NCI-H2029 treated with DMSO at 0.1 percent for 48 hours (cell line): ENCODE measurements at regions not wholly inside any gene's neighbourhood (a gene's known extent, or its start where the extent isn't known, plus 50 kb on each side); places are given as distances from the start of the nearest gene placed in this dataset.
A peak's percentile ranks its signal among the peaks of the same experiment; 100 is the strongest.
"Not testable (repeated sequence)": the region's sequence is repeated elsewhere in the genome, so short reads cannot be mapped to it uniquely, and the experiment has no call there.

Source experiments
- DNase-seq: peaks from one replicate; lab custom pipeline; 2025; lab: John Stamatoyannopoulos, UW

DNA sequence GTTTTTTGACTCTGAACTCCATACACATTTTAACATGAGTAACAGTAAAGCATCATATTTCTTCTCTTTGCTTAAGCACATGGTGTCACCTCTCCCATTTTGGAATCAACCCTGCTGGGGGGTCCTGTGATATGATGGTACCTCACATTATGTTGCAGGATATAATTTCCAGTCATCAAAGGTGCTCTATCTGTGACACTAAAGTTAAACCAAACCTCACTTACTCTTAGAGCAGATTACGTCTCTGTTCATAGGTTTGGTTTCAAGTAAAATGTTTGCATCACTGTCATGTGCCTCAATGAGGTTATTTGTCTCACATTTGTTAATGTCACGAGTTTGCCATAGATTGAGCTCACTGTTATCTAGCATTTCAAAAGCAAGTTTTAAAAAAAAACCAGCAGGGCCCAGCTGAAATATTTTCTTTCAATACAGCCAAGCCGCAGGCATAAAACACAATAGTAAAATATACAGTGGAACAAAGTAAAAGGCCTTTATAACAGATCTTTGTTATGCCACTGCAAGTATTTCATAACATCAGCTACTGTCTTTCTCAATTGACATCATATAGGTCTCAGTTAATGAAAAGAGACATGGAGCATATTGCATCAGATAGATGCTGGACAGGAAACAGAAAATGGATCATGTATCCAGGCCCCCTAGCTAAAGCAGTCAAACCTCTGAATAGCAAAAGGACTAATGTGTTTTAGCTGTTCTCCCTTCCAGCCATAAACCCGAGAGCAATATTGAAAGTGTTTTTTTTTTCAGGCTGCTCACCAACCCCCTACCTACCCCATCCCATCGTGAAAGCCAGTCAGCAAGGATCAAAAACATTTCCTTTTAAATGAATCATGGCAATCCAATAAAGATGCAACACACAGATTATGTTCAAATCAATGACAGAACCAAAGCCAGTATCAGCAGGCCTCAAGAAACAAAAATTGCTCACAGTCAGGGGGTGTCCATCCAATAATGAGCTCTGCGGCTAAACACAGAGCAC is 182.1 kb upstream of the ITGA1 start:
- DNase-seq = no peak

DNA sequence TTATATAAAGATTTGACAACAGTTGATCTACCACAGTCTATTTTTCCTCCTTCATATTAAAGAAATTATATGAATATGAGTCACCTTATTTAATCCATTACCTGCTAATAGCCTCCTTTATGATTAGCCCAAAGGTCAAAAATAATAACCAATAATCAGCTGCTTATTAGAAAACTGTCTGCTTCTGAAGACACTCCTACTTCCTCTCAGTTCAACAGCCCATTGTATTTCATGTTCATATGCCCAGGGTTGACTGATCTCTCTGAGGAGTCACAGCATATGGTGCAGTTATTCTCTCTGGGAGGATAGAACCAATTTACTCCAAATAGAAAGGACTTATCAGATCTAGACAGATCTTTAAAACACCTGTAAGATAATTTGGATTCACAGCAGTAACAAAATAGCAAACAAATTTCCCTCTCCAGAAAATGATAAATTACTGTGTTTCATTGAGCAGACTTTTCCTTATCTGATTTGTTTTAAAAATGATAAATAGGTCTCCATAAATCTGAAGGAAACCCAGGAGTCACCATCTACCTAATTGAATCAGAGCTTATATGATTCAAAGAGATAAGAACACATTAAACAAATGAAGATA is 180.4 kb upstream of the ITGA1 start:
- DNase-seq = no peak

DNA sequence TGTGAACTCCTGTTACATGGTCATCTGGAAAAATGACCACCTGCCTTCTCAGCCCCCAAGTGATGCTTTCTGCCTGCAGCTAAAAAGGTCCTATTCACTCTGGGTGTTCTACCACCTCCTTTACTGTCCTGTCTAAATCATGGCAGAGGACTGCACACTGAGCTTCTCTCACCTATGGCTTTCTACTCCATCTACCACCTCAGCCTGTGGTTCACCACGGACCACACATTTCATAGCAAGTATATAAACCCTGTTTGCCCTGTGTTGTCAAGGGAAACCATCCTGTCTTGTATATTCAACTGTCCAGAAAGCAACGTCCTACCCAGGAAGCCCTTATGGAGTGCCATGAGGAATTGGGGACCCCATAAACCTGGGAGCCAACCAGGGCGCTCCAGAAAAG is 167.4 kb upstream of the ITGA1 start:
- DNase-seq = no peak

DNA sequence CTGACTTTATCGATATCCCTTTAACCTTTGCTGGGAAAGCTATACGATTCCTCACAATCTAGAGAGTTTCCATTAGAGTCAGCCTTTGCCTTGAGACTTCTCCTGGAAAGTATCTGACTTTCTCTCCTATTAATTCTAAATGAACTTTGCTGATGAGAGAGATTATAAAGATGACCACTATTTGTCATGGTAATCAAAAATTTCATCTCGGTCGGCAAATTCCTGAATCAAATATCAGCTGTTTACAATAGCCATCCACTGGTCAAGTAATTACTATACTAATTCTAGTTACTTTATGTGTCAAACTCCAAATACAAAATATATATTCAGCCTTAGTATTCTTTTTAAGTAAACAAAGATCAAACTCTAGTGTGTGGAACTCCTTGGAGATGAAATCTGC is 164.4 kb upstream of the ITGA1 start:
- DNase-seq = no peak

DNA sequence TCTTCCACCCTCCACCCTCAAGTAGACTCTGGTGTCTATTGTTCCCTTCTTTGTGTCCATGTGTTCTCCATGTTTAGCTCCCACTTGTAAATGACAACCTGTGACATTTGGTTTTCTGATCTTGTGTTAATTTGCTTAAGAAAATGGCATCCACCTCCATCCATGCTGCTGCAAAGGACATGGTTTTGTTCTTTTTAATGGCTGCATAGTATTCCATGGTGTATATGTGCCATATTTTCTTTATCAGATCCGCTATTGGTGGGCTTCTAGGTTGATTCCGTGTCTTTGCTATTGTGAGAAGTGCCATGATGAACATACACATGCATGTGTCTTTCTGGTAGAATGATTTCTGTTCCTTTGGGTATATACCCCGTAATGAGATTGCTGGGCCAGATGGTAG is 163.4 kb upstream of the ITGA1 start:
- no peak for DNase-seq

DNA sequence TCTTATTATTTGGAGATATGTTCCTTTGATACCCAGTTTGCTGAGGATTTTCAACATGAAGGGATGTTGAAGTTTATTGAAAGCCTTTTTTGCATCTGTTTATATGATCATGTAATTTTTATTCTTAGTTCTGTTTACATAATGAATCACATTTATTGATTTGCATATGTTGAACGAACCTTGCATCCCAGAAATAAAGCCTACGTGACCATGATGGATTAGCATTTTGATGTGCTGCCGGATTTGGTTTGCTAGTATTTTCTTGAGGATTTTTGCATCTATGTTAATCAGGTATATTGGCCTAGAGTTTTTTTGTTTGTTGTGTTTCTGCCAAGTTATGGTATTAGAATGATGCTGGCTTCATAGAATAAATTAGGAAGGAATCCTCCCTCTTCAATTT is 161.4 kb upstream of the ITGA1 start:
- DNase-seq = no peak

DNA sequence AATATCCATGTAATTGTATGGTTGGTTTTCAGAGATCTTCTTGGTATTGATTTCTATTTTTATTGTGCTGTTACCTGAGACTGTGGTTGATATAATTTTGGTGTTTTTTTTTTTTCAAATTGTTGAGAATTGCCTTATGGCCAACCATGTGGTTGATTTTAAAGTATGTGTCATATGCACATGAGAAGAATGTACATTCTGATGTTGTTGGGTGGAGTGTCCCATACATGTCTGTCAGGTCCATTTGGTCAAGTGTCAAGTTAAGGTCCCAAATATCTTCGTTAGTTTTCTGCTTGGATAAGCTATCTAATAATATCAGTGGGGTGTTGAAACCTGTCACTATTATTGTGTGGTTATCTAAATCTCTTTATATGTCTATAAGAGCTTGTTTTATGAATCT is 160.0 kb upstream of the ITGA1 start:
- DNase-seq = no peak

DNA sequence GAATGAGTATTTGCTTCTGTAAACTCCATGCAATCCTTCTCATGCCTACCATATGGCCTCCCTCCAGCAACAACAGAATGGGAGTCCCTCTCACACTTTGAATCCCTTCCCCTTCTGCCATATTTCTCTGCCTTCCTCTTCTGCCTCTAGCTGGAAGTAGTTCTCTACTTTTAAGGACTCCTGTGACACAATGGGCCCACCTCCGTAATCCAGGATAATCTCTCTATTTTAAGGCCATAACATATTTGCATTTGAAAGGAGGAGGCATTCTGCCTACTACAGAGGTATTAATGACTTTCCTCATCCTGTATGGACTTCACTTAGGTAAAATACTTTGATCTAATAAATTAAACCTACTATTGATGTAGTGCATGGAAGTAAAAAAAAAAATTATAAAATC is 155.4 kb upstream of the ITGA1 start:
- DNase-seq = no peak

DNA sequence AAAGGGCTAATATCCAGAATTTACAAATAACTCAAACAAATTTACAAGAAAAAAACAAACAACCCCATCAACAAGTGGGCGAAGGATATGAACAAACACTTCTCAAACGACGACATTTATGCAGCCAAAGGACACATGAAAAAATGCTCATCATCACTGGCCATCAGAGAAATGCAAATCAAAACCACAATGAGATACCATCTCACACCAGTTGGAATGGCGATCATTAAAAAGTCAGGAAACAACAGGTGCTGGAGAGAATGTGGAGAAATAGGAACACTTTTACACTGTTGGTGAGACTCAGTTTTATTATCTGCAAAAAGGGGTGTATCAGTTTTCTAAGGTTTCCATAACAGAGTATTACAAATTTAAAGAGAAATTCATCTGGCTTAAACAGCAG is 153.5 kb upstream of the ITGA1 start:
- DNase-seq = not testable (repeated sequence)

DNA sequence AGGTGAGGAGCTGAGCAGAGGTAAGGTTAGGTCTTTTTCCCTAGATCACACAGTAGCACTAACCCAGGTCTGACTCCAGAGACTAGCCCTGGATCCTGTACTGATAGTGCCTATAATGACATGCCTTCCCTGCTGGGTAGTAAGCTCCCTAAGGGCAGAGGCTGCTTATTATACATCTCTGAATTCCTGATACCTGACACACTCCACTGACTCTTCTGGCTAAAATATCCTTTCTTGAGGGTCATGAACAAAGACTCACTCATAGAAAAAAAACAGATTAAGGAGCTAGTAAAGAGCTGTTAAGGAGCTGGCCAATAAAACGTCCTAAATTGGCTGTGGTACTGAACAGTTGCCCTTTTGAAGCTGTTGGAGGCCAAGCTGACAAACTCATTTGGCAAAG is 149.0 kb upstream of the ITGA1 start:
- no peak for DNase-seq

DNA sequence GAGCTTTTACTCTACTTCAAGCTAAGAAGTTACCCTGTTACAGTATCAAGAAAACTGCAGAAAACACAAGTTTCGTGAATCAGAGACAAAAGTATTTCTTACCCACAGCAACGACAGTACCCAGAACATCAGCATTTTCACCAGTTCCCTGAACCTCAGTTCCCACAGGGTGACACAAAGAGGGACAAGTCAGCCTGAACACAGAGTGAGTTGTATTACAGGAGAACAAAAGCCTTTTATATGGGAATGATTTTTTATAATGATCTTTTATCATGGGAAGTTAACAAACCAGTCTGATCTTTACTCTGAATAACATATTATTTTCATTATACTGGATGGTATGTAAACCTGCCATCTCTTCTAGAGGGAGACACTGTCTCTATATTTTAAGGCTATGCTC is 139.0 kb upstream of the ITGA1 start:
- no peak for DNase-seq

DNA sequence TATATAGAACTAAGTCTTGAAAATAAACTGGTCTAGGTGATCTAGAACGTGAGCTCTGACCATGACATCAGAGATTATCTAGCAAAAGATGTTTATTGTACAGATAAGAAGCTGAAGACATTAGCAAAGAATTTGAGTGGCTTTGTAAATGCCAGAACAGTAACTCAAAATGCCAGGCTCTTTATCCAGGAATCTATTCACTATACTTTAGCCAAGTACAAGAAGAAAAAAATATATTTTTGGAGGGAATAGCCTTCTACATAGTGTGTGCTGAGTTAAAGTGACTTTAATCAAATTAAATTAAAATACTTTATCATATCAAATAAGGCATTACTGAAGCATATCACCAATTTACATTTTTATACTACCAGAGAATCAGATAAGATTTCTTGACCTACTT is 132.6 kb upstream of the ITGA1 start:
- DNase-seq = no peak

DNA sequence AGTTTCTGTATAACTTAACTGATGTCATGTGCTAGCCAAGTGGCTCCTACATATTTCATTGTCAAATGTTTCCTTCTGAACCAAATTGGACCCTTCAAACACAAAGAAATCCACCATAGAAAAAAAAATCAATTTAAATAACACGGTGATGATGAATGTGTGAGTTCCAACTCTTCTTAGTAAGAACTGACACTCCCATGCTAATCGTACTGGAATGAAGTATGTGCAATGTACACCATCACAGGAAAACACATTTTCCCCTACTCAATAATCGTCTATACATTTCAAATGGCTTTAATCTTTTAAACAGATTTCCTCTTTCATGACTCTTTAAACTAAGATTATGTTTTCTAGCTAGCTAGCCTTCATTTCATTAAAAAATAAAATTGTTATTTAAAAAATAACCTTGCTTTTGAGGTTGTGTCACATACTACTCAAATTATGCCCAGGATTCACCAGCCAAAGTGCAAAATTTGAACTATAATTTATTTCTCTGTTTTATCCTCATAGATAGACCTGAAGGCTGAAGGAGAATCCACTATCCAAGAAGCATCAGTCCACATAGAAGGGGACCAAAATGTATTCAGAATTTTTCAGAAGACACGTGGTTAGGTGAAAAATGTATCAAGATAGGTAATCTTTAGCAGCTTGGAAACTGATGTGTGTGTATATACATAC is 131.0 kb upstream of the ITGA1 start:
- no peak for DNase-seq

DNA sequence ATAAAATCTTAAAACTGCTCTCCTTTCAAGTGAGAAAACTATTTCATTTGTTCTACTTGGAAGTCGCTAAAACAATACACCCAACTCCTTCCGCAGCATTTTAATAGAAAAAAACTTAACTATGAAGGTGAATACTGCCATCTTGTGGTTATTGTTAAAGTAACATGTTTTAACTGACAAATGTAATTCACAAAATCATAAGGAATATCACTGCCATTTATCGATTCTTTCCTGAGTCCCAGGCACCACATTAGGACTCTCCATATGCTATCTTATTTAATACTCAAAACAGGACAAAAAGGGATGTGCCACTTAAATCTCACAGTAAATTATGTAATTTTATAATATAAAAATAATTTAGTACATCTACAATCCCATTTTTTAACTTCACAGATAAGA is 130.5 kb upstream of the ITGA1 start:
- peak; percentile 57 for DNase-seq

DNA sequence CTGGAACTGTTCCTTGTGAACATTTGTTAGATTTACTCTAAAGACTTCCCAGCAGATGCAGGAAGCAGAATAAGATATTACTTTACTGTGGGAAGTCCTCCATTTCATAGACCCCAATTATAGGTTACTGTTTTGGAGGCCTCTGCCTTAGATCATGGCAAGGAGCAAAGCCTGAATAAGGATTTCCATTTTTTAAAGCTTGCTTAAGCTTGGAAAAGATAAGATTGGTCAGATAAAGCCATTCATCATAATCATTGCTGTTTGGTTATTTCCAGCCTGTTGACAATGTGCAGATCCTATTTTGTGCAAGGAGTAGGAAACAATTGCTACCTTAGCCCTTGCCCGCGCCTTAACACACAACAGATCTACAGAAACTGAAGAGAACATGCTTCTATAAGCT is 129.5 kb upstream of the ITGA1 start:
- no peak for DNase-seq

DNA sequence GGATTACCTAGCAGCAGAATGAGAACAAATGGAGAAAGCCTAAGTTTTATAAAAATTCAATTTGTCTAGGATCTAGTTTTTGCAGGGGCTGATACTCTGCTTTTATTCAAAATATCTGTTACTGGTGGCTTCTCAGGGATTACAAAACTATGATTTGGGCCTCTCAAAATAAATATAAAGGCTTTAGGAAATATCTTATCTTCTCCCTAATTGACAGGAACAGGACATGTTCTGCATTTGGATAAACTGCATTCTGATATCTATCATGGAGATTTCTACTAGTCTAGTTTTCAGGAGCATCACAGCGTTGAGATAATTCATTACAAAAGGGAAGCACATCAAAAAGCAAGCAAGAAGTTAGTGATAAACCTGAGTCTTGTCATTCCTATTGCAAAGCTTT is 127.1 kb upstream of the ITGA1 start:
- DNase-seq = no peak

DNA sequence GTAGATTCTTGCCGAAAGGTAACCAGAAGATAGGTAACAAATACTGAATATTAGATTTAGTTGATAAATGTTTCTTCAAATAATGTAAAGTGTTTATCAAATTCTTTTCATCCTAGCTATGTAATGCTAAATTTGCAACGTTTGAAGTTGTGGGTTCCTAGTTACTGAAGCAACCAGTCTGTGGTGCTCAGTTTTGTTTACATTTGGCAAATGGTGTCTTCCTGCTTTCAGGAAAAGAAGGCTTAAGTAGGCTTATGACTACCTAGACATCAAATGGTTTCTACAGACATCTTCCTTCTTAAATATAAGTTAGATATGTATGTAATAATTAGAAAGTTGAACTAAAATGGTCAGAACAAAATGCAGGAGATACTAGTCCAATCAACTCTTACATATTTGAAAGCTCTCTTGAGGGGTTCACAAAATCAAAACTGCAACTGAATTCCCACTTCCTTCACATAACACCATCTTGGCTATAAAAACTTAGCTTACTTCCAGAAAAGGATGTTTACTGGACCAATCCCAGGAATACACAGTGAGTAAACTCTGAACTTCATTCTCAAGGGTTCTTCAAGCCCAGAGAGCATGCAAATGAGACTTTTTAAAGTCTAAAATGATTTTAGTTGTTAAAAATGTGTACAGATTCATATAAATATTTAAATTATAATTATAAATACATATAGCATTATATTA is 125.7 kb upstream of the ITGA1 start:
- no peak for DNase-seq

DNA sequence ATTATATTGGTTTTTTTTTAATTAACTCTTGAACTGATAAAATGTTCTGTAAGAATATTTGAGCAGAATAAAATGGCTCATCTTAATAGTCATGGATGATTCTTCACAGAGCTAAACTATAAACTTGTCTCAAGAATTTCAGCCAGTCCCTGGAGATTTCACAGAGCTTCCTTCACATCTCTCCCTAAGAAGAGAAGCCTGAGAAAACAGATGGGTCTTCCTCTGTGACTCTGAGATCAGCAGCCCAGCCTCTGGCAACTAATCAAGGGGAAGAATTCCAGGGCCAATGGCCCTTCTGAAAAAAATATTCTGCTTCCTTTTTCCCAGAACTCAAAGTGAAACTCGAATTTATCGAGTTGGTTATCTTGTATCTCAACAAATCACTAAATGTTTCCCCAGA is 122.2 kb upstream of the ITGA1 start:
- no peak for DNase-seq

DNA sequence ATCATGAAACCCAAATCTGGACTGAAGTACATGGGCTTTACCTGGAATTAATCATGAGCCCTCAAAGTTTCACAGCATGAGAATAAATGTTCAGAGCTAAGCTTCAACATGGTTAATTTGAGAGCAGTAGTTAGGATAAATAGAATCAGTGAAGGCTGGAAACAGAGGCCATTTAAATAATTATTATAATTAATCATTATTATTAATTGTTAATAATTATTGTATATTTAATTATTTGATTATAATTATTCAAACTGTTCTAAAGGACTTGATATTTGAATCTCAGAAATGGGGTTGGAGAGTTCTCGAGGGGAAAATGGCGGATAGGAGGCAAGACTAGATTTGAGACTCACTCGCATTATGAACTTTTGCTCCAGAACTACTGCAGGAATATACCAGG is 119.6 kb upstream of the ITGA1 start:
- DNase-seq = no peak

DNA sequence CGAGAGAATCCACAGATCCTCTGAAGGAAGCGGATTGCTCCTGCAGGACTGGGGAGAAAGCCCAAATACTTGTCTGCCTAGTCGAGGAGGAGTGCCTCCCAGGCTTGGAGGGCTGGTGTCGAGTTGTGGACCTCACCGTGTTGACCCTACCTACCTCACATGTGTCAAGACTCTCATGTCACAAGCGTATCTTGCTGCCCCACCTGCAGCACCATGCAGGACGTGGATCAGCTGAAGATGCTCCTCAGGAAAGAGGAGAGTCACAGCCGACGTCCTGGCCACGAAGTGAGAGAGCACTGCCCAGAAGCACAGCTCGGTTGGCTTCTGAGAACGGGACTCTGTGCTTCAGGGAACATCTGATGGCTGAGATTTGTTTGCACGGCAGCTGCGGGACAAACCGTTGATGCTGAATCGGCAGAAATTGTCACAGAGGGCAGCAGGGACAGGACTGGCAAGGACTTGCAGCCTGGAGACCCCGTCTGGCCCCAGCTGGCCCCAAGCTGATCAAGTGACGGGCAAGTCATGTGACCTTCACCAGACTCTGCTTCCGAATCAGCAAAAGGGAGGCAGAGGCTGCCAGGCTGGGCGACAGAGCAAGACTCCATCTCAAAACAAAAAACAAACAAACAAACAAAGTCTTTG is 119.1 kb upstream of the ITGA1 start:
- DNase-seq = no peak

DNA sequence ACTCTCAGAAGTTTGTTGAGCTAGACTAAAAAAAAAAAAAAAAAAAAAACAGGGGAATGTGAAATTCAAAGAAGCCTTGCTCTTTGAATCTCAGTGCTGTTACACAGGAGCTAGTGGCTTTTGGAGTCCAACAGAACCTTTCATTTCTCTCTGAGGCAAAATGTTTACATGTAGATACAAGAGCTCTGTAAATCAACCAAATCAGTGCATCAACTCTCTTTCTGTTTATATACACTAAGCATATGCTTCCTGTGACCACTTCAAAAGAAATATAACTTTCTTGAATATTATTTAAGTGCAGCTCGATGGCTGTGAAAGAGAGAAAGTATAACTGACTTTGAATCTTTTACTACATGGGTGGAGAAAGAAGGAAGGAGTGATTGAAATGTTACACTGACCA is 115.3 kb upstream of the ITGA1 start:
- no peak for DNase-seq

DNA sequence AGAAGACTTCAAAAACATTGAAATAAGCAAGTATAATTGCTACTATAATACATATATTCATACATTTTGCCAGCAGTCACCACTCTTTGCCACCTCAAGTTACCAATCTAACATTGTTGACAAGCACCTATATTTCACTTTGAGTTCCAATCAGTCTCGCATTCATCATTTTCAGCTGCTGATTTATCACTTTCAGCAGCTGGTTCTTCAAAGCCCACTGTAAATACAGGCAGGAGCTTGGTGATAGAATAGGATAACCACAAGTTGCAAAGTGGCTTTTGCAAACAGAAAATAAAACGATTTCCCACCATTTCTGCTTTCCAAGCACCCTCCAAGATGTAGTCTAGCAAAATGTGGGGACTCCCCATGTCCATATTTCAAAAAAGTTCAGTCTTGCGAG is 114.2 kb upstream of the ITGA1 start:
- DNase-seq = no peak
